ENCODE measurements at regions not wholly inside any gene's neighbourhood (a gene's known extent, or its start where the extent isn't known, plus 50 kb on each side); places are given as distances from the start of the nearest gene placed in this dataset.
"Not testable (repeated sequence)": the region's sequence is repeated elsewhere in the genome, so short reads cannot be mapped to it uniquely, and the experiment has no call there.

GRCh38 chr10:26621243-26621888, 76.1 kb upstream of the PDSS1 start:
- no peaks in the 10 kb centered on the region for H3K9me3 Mint-ChIP-seq
- H3K4me3 Mint-ChIP-seq, result peak overlapping the region; percentile 65
- peaks cover 18% of the 10 kb centered on the region for H3K27me3 Mint-ChIP-seq
- H3K4me1 Mint-ChIP-seq, result peaks cover 5% of the 10 kb centered on the region
- H3K27ac Mint-ChIP-seq, result no peak overlapping the region
- DNase-seq (ENCODE audit: low spot score in 2 of 2) (no peak), ATAC-seq (ENCODE audit: low read depth) (no peak)
- H3K36me3 Mint-ChIP-seq, result no peaks in the 10 kb centered on the region

GRCh38 chr10:26621889-26622711, 75.4 kb upstream of the PDSS1 start:
- Mint-ChIP-seq H3K4me1 (peaks cover 5% of the 10 kb centered on the region), H3K27ac (no peak overlapping the region), H3K9me3 (no peaks in the 10 kb centered on the region), H3K27me3 (peaks cover 18% of the 10 kb centered on the region), H3K4me3 (peak overlapping the region; percentile 65), H3K36me3 (no peaks in the 10 kb centered on the region)
- ATAC-seq (ENCODE audit: low read depth), result peak; percentile 64
- DNase-seq (ENCODE audit: low spot score in 2 of 2), result peak in 1 of 2 donors; percentile 18

- H3K27ac Mint-ChIP-seq, result no peak overlapping the region
- H3K27me3 Mint-ChIP-seq, result peaks cover 22% of the 10 kb centered on the region
- no peak overlapping the region for H3K4me3 Mint-ChIP-seq
- H3K4me1 Mint-ChIP-seq, result peaks cover 5% of the 10 kb centered on the region
- peaks cover 1% of the 10 kb centered on the region for H3K9me3 Mint-ChIP-seq
- no peaks in the 10 kb centered on the region for H3K36me3 Mint-ChIP-seq
- no peak for ATAC-seq (ENCODE audit: low read depth)
- DNase-seq (ENCODE audit: low spot score in 2 of 2), result no peak
These were observed 74.6 kb upstream of the PDSS1 start for GRCh38 chr10:26622891-26623290.

GRCh38 chr10:26624006-26624405, 73.5 kb upstream of the PDSS1 start:
- Mint-ChIP-seq H3K27ac (no peak overlapping the region), H3K36me3 (no peaks in the 10 kb centered on the region), H3K27me3 (peaks cover 22% of the 10 kb centered on the region), H3K4me1 (peaks cover 8% of the 10 kb centered on the region), H3K9me3 (peaks cover 1% of the 10 kb centered on the region), H3K4me3 (no peak overlapping the region)
- no peak for ATAC-seq (ENCODE audit: low read depth)
- DNase-seq (ENCODE audit: low spot score in 2 of 2), result no peak

- peaks cover 1% of the 10 kb centered on the region for H3K9me3 Mint-ChIP-seq
- peaks cover 8% of the 10 kb centered on the region for H3K4me1 Mint-ChIP-seq
- H3K27ac Mint-ChIP-seq, result no peak overlapping the region
- DNase-seq (ENCODE audit: low spot score in 2 of 2), result no peak
- peaks cover 26% of the 10 kb centered on the region for H3K27me3 Mint-ChIP-seq
- ATAC-seq (ENCODE audit: low read depth), result no peak
- no peaks in the 10 kb centered on the region for H3K36me3 Mint-ChIP-seq
- no peak overlapping the region for H3K4me3 Mint-ChIP-seq
These were observed 71.4 kb upstream of the PDSS1 start for GRCh38 chr10:26626066-26626465.

- no peak for ATAC-seq (ENCODE audit: low read depth)
- peaks cover 3% of the 10 kb centered on the region for H3K4me1 Mint-ChIP-seq
- peaks cover 1% of the 10 kb centered on the region for H3K9me3 Mint-ChIP-seq
- H3K36me3 Mint-ChIP-seq, result no peaks in the 10 kb centered on the region
- no peak for DNase-seq (ENCODE audit: low spot score in 2 of 2)
- H3K27ac Mint-ChIP-seq, result no peak overlapping the region
- H3K27me3 Mint-ChIP-seq, result peaks cover 23% of the 10 kb centered on the region
- no peak overlapping the region for H3K4me3 Mint-ChIP-seq
These were observed 70.2 kb upstream of the PDSS1 start for GRCh38 chr10:26627324-26627723.

GRCh38 chr10:26628395-26628794, 69.1 kb upstream of the PDSS1 start:
- no peak overlapping the region for H3K4me3 Mint-ChIP-seq
- DNase-seq (ENCODE audit: low spot score in 2 of 2) (no peak), ATAC-seq (ENCODE audit: low read depth) (peak; percentile 89)
- no peak overlapping the region for H3K27ac Mint-ChIP-seq
- peaks cover 3% of the 10 kb centered on the region for H3K4me1 Mint-ChIP-seq
- H3K27me3 Mint-ChIP-seq, result peaks cover 21% of the 10 kb centered on the region
- peaks cover 4% of the 10 kb centered on the region for H3K9me3 Mint-ChIP-seq
- peaks cover 2% of the 10 kb centered on the region for H3K36me3 Mint-ChIP-seq

GRCh38 chr10:26632171-26632570, 65.3 kb upstream of the PDSS1 start:
- not testable (repeated sequence) for H3K36me3 Mint-ChIP-seq; H3K27ac Mint-ChIP-seq; H3K9me3 Mint-ChIP-seq; H3K4me1 Mint-ChIP-seq; DNase-seq (ENCODE audit: low spot score in 2 of 2); H3K4me3 Mint-ChIP-seq; H3K27me3 Mint-ChIP-seq; ATAC-seq (ENCODE audit: low read depth)

GRCh38 chr10:26634111-26634510, 63.4 kb upstream of the PDSS1 start:
- DNase-seq (ENCODE audit: low spot score in 2 of 2); H3K9me3 Mint-ChIP-seq; H3K4me1 Mint-ChIP-seq; H3K27ac Mint-ChIP-seq; H3K27me3 Mint-ChIP-seq; H3K36me3 Mint-ChIP-seq; H3K4me3 Mint-ChIP-seq; ATAC-seq (ENCODE audit: low read depth): not testable (repeated sequence)

- H3K4me1 Mint-ChIP-seq, result no peaks in the 10 kb centered on the region
- peaks cover 5% of the 10 kb centered on the region for H3K9me3 Mint-ChIP-seq
- no peak for ATAC-seq (ENCODE audit: low read depth)
- H3K27ac Mint-ChIP-seq, result no peak overlapping the region
- H3K36me3 Mint-ChIP-seq, result peaks cover 2% of the 10 kb centered on the region
- no peaks in the 10 kb centered on the region for H3K27me3 Mint-ChIP-seq
- DNase-seq (ENCODE audit: low spot score in 2 of 2), result no peak
- no peak overlapping the region for H3K4me3 Mint-ChIP-seq
These were observed 59.8 kb upstream of the PDSS1 start for GRCh38 chr10:26637521-26638275.

- Mint-ChIP-seq H3K9me3 (peaks cover 2% of the 10 kb centered on the region), H3K4me3 (no peak overlapping the region), H3K36me3 (no peaks in the 10 kb centered on the region), H3K27ac (no peak overlapping the region), H3K4me1 (no peaks in the 10 kb centered on the region), H3K27me3 (no peaks in the 10 kb centered on the region)
- ATAC-seq (ENCODE audit: low read depth) (no peak), DNase-seq (ENCODE audit: low spot score in 2 of 2) (no peak)
These were observed 57.1 kb upstream of the PDSS1 start for GRCh38 chr10:26640391-26640790.

GRCh38 chr10:26642896-26643653, 54.4 kb upstream of the PDSS1 start:
- Mint-ChIP-seq H3K27me3 (no peaks in the 10 kb centered on the region), H3K4me1 (no peaks in the 10 kb centered on the region), H3K9me3 (peaks cover 2% of the 10 kb centered on the region), H3K4me3 (no peak overlapping the region), H3K36me3 (no peaks in the 10 kb centered on the region), H3K27ac (no peak overlapping the region)
- peak; percentile 56 for ATAC-seq (ENCODE audit: low read depth)
- DNase-seq (ENCODE audit: low spot score in 2 of 2), result no peak

- no peak for ATAC-seq (ENCODE audit: low read depth)
- Mint-ChIP-seq H3K27ac (no peak overlapping the region), H3K36me3 (no peaks in the 10 kb centered on the region), H3K4me1 (no peaks in the 10 kb centered on the region), H3K4me3 (peak overlapping the region; percentile 4), H3K27me3 (peaks cover 2% of the 10 kb centered on the region), H3K9me3 (no peaks in the 10 kb centered on the region)
- DNase-seq (ENCODE audit: low spot score in 2 of 2), result no peak
These were observed 49.8 kb upstream of the PDSS1 start for GRCh38 chr10:26647602-26648244.

Data from memory B cell (primary cell).